Nucleus accumbens (tissue), 56 donors: ENCODE measurements at regions not wholly inside any gene's neighbourhood (a gene's known extent, or its start where the extent isn't known, plus 50 kb on each side); places are given as distances from the start of the nearest gene placed in this dataset.
"Not testable (repeated sequence)": the region's sequence is repeated elsewhere in the genome, so short reads cannot be mapped to it uniquely, and the experiment has no call there.

Experiments used
- DNase-seq, 56 donors: peaks; one replicate each; lab custom pipeline; 2025; lab: John Stamatoyannopoulos, UW

- no peak for DNase-seq
These were observed 746.7 kb upstream of the USP15 start for GRCh38 chr12:61513499-61513898.

GRCh38 chr12:61514016-61514415, 746.2 kb upstream of the USP15 start:
- peak in 12 of 56 donors; percentile 1 to 29 (median 5) for DNase-seq

- DNase-seq: no peak
These were observed 738.9 kb upstream of the USP15 start for GRCh38 chr12:61521258-61521657.

GRCh38 chr12:61523276-61523992, 736.8 kb upstream of the USP15 start:
- DNase-seq: no peak

GRCh38 chr12:61524851-61525250, 735.4 kb upstream of the USP15 start:
- no peak for DNase-seq

GRCh38 chr12:61525331-61525730, 734.9 kb upstream of the USP15 start:
- DNase-seq: no peak

- DNase-seq: no peak
These were observed 729.7 kb upstream of the USP15 start for GRCh38 chr12:61530456-61530855.

GRCh38 chr12:61531195-61531594, 729.0 kb upstream of the USP15 start:
- no peak for DNase-seq

GRCh38 chr12:61536117-61536516, 724.1 kb upstream of the USP15 start:
- DNase-seq: no peak

- DNase-seq: peak in 8 of 56 donors; percentile 1 to 24 (median 8)
These were observed 723.7 kb upstream of the USP15 start for GRCh38 chr12:61536525-61536924.

GRCh38 chr12:61538951-61539350, 721.3 kb upstream of the USP15 start:
- no peak for DNase-seq

- DNase-seq: no peak
These were observed 717.7 kb upstream of the USP15 start for GRCh38 chr12:61542551-61542950.

GRCh38 chr12:61546296-61546695, 713.9 kb upstream of the USP15 start:
- DNase-seq: no peak

GRCh38 chr12:61553091-61553490, 707.1 kb upstream of the USP15 start:
- DNase-seq: no peak

- DNase-seq: no peak
These were observed 705.8 kb upstream of the USP15 start for GRCh38 chr12:61554268-61555008.

GRCh38 chr12:61563665-61564450, 696.3 kb upstream of the USP15 start:
- no peak for DNase-seq

GRCh38 chr12:61564466-61564865, 695.7 kb upstream of the USP15 start:
- DNase-seq: no peak

GRCh38 chr12:61566183-61566582, 694.0 kb upstream of the USP15 start:
- DNase-seq: no peak

GRCh38 chr12:61574339-61574738, 685.9 kb upstream of the USP15 start:
- DNase-seq: no peak

GRCh38 chr12:61584943-61585342, 675.3 kb upstream of the USP15 start:
- no peak for DNase-seq

- DNase-seq: not testable (repeated sequence)
These were observed 669.3 kb upstream of the USP15 start for GRCh38 chr12:61590864-61591263.
